ENCODE measurements at regions not wholly inside any gene's neighbourhood (a gene's known extent, or its start where the extent isn't known, plus 50 kb on each side); places are given as distances from the start of the nearest gene placed in this dataset.
"Not testable (repeated sequence)": the region's sequence is repeated elsewhere in the genome, so short reads cannot be mapped to it uniquely, and the experiment has no call there.

DNA sequence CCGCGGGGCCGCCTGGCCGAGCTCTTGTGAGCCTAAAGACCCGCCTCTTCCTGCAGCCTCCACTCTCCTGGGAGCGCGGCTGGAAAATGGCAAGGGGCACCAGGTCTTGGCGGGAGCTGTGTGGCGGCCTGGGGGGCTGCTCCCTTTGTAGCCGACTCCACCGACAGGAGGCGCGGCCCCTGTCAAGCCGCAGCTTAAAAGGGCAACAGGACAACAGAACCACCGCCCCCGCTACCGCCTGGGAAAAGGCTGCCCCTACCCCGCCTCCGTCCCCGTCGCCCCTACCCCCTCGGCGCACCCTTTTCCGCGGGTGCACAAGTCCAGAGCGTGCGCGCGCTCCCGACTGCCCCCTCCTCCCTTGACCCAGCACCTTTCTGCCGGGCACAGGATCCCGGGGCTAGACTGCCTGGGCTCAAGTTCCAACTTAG, 60.3 kb downstream of the GOLGA8K start:
- not testable (repeated sequence) for H3K4me1 Mint-ChIP-seq; H3K4me3 Mint-ChIP-seq; H3K27ac Mint-ChIP-seq; H3K9me3 ChIP-seq (ENCODE audit: control insufficient read depth, low read length); H3K27me3 ChIP-seq (ENCODE audit: control insufficient read depth, insufficient read depth, low read length, poor library complexity, severe bottlenecking); H3K9me3 Mint-ChIP-seq; H3K9ac ChIP-seq (ENCODE audit: extremely low read depth, low read length, poor library complexity, severe bottlenecking); H3K4me1 ChIP-seq (ENCODE audit: control insufficient read depth, insufficient read depth, low read length); H3K36me3 ChIP-seq (ENCODE audit: control insufficient read depth, insufficient read depth, low read length); H3K27ac ChIP-seq (ENCODE audit: low read depth, low read length); H3K27me3 Mint-ChIP-seq (ENCODE audit: insufficient read depth); H3K36me3 Mint-ChIP-seq (ENCODE audit: low read depth); H3K4me3 ChIP-seq (ENCODE audit: low read length)
- TF ChIP-seq, protein P1, sequence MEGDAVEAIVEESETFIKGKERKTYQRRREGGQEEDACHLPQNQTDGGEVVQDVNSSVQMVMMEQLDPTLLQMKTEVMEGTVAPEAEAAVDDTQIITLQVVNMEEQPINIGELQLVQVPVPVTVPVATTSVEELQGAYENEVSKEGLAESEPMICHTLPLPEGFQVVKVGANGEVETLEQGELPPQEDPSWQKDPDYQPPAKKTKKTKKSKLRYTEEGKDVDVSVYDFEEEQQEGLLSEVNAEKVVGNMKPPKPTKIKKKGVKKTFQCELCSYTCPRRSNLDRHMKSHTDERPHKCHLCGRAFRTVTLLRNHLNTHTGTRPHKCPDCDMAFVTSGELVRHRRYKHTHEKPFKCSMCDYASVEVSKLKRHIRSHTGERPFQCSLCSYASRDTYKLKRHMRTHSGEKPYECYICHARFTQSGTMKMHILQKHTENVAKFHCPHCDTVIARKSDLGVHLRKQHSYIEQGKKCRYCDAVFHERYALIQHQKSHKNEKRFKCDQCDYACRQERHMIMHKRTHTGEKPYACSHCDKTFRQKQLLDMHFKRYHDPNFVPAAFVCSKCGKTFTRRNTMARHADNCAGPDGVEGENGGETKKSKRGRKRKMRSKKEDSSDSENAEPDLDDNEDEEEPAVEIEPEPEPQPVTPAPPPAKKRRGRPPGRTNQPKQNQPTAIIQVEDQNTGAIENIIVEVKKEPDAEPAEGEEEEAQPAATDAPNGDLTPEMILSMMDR (conservative IDR thresholded peaks at IDR 0.05): peak; percentile 41
- 2% methylated on average over 10 of the region's 32 CpGs; no CpG with 5 or more reads in 1 of the 2 experiments for WGBS, 2 experiments (ENCODE audit: insufficient coverage in 1 of 2, insufficient read length in 1 of 2)
- DNase-seq: peak; percentile 69

DNA sequence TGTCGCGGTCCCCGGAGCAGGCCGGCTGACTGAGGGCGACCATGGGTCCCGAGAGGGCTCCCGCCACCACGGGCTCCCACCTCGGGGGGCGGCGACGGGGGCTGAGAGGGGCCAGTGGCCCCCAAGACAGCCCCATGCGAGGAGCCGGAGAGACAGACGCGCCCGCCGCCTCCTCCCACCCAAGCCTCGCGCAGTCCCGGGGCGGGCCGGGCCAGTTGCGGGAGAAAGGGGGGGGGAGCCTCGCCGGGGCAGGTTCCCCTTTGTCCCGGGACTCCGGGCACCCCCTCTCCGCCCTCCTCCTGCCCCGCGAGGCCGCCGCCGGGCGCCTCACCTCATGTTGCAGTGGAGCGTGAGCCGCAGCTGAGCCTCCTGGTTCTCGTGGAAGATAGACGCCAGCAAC, 60.8 kb downstream of the GOLGA8K start:
- H3K9me3 Mint-ChIP-seq; H3K36me3 Mint-ChIP-seq (ENCODE audit: low read depth); H3K27ac ChIP-seq (ENCODE audit: low read depth, low read length); H3K27ac Mint-ChIP-seq; H3K4me1 ChIP-seq (ENCODE audit: control insufficient read depth, insufficient read depth, low read length); H3K9me3 ChIP-seq (ENCODE audit: control insufficient read depth, low read length); H3K9ac ChIP-seq (ENCODE audit: extremely low read depth, low read length, poor library complexity, severe bottlenecking); H3K4me1 Mint-ChIP-seq; H3K36me3 ChIP-seq (ENCODE audit: control insufficient read depth, insufficient read depth, low read length); H3K4me3 Mint-ChIP-seq; H3K4me3 ChIP-seq (ENCODE audit: low read length); H3K27me3 ChIP-seq (ENCODE audit: control insufficient read depth, insufficient read depth, low read length, poor library complexity, severe bottlenecking); H3K27me3 Mint-ChIP-seq (ENCODE audit: insufficient read depth): not testable (repeated sequence)
- no CpG with 5 or more reads among the region's 39 CpGs for WGBS, 2 experiments (ENCODE audit: insufficient coverage in 1 of 2, insufficient read length in 1 of 2)
- DNase-seq: peak; percentile 7

DNA sequence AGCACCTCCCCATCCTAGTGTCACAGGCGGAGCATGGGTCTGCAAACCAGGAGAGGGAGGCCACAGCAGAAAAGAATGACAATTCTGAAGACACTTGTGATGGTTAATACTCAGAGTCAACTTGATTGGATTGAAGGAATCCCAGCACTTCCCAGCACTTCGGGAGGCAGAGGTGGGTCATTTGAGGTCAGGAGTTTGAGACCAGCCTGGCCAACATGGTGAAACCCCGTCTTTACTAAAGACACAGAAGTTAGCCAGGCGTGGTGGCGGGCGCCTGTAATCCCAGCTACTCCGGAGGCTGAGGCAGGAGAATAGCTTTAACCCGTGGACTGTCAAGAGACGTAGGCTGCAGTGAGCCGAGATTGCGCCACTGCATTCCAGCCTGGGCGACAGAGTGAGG, 61.6 kb downstream of the GOLGA8K start:
- not testable (repeated sequence) for H3K27ac Mint-ChIP-seq; H3K27ac ChIP-seq (ENCODE audit: low read depth, low read length); H3K9me3 ChIP-seq (ENCODE audit: control insufficient read depth, low read length); H3K9me3 Mint-ChIP-seq; H3K36me3 ChIP-seq (ENCODE audit: control insufficient read depth, insufficient read depth, low read length); H3K4me1 ChIP-seq (ENCODE audit: control insufficient read depth, insufficient read depth, low read length); H3K36me3 Mint-ChIP-seq (ENCODE audit: low read depth); H3K4me3 Mint-ChIP-seq; H3K27me3 Mint-ChIP-seq (ENCODE audit: insufficient read depth); H3K4me1 Mint-ChIP-seq; H3K27me3 ChIP-seq (ENCODE audit: control insufficient read depth, insufficient read depth, low read length, poor library complexity, severe bottlenecking); DNase-seq; H3K4me3 ChIP-seq (ENCODE audit: low read length); H3K9ac ChIP-seq (ENCODE audit: extremely low read depth, low read length, poor library complexity, severe bottlenecking)
- 63% methylated on average over 7 of the region's 12 CpGs; no CpG with 5 or more reads in 1 of the 2 experiments for WGBS, 2 experiments (ENCODE audit: insufficient coverage in 1 of 2, insufficient read length in 1 of 2)

DNA sequence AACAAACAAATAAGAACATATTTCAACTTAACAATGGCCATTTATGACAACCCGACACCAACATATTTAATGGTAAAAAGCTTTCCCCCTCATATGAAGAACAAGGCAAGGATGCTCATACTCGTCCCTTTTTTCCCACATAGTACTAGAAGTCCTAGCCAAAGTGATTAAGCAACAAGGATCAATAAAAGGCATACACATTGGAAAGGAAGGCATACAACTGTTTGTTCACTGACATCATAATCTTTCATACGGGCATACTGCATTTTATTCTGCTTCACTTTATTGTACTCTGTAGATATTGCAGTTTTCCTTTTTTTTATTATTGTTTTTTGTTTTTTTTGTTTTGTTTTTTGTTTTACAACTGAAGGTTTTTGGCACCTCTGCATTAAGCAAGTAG, 66.3 kb downstream of the GOLGA8K start:
- H3K9ac ChIP-seq (ENCODE audit: extremely low read depth, low read length, poor library complexity, severe bottlenecking); H3K4me3 ChIP-seq (ENCODE audit: low read length); DNase-seq; H3K4me1 ChIP-seq (ENCODE audit: control insufficient read depth, insufficient read depth, low read length); H3K27ac ChIP-seq (ENCODE audit: low read depth, low read length); H3K27me3 ChIP-seq (ENCODE audit: control insufficient read depth, insufficient read depth, low read length, poor library complexity, severe bottlenecking); H3K4me3 Mint-ChIP-seq; H3K36me3 Mint-ChIP-seq (ENCODE audit: low read depth); H3K36me3 ChIP-seq (ENCODE audit: control insufficient read depth, insufficient read depth, low read length); H3K27ac Mint-ChIP-seq; H3K27me3 Mint-ChIP-seq (ENCODE audit: insufficient read depth); H3K9me3 Mint-ChIP-seq; H3K4me1 Mint-ChIP-seq; H3K9me3 ChIP-seq (ENCODE audit: control insufficient read depth, low read length): not testable (repeated sequence)
- 88% methylated on average over 1 of the region's 3 CpGs; no CpG with 5 or more reads in 1 of the 2 experiments for WGBS, 2 experiments (ENCODE audit: insufficient coverage in 1 of 2, insufficient read length in 1 of 2)

DNA sequence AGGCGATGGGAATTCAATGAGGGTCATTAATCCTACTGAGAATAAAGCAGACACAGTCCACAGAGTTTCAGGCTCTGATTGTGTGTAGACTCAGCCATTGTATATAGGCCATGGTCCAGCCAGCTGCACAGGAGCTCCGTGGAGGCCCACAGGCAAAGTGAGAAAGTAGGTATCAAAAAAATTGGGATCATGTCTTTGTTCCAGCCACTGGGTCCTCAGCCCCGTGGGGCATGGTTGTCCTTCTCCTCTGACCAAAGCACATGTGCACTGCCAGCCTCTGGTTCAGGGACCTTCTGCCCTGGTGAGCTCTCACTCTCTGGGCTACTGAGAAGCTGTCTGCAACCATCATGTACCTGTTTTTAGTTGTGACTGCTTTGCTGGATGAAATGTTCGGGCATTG, 79.7 kb downstream of the GOLGA8K start:
- H3K27ac ChIP-seq (ENCODE audit: low read depth, low read length); H3K9me3 ChIP-seq (ENCODE audit: control insufficient read depth, low read length); H3K27ac Mint-ChIP-seq; H3K36me3 ChIP-seq (ENCODE audit: control insufficient read depth, insufficient read depth, low read length); H3K4me3 ChIP-seq (ENCODE audit: low read length); H3K9ac ChIP-seq (ENCODE audit: extremely low read depth, low read length, poor library complexity, severe bottlenecking); H3K27me3 ChIP-seq (ENCODE audit: control insufficient read depth, insufficient read depth, low read length, poor library complexity, severe bottlenecking); H3K9me3 Mint-ChIP-seq; H3K36me3 Mint-ChIP-seq (ENCODE audit: low read depth); H3K27me3 Mint-ChIP-seq (ENCODE audit: insufficient read depth); H3K4me1 ChIP-seq (ENCODE audit: control insufficient read depth, insufficient read depth, low read length); H3K4me3 Mint-ChIP-seq; H3K4me1 Mint-ChIP-seq: not testable (repeated sequence)
- WGBS, 2 experiments (ENCODE audit: insufficient coverage in 1 of 2, insufficient read length in 1 of 2): 90% methylated on average over 2 of the region's 4 CpGs; no CpG with 5 or more reads in 1 of the 2 experiments
- peak; percentile 2 for DNase-seq

DNA sequence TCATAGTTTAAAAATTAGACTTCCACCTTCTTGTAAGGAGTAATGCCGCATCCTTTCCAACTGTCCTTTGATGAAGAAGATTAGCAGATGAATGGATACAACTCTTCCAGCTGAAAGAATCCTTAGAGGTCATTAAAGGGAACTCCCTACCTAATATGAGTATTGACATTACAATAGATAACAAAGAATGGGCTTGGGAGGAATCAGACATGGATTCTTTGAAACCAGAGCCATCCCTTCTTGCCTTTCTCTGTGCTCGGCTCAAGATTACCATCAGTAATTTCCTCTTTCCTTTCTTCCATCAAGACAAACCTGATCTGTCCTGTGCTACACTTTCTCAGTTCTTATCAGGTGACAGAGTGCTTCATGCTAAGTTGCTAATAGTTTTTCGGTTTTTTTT, 83.8 kb downstream of the GOLGA8K start:
- not testable (repeated sequence) for H3K4me3 ChIP-seq (ENCODE audit: low read length); H3K9me3 ChIP-seq (ENCODE audit: control insufficient read depth, low read length); H3K27me3 ChIP-seq (ENCODE audit: control insufficient read depth, insufficient read depth, low read length, poor library complexity, severe bottlenecking); H3K27ac ChIP-seq (ENCODE audit: low read depth, low read length); H3K9me3 Mint-ChIP-seq; H3K9ac ChIP-seq (ENCODE audit: extremely low read depth, low read length, poor library complexity, severe bottlenecking); H3K4me1 ChIP-seq (ENCODE audit: control insufficient read depth, insufficient read depth, low read length); H3K4me1 Mint-ChIP-seq; H3K27ac Mint-ChIP-seq; H3K4me3 Mint-ChIP-seq; H3K36me3 Mint-ChIP-seq (ENCODE audit: low read depth); H3K36me3 ChIP-seq (ENCODE audit: control insufficient read depth, insufficient read depth, low read length); DNase-seq; H3K27me3 Mint-ChIP-seq (ENCODE audit: insufficient read depth)
- 5% methylated on average over 1 of the region's 3 CpGs; no CpG with 5 or more reads in 1 of the 2 experiments for WGBS, 2 experiments (ENCODE audit: insufficient coverage in 1 of 2, insufficient read length in 1 of 2)

DNA sequence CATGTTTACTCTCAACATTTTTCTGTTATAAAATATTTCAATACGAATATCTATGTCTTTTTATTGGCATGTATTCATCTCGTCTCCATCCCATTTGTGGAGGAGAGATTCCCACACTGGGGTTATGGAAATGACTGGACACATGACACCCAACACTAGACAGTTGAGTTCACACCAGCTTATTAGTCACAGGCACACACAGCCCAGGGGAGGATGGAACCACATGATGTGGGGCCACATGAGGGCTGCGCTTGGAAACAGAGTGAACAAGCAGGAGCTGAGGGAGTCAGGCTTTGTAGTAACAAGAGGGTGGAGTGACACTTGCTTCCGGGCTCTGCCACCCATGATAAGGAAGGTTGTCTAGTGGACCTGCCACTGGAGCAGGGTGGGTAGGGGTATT, 86.6 kb downstream of the GOLGA8K start:
- H3K27ac ChIP-seq (ENCODE audit: low read depth, low read length); H3K27me3 ChIP-seq (ENCODE audit: control insufficient read depth, insufficient read depth, low read length, poor library complexity, severe bottlenecking); H3K36me3 ChIP-seq (ENCODE audit: control insufficient read depth, insufficient read depth, low read length); H3K27ac Mint-ChIP-seq; H3K4me3 ChIP-seq (ENCODE audit: low read length); H3K36me3 Mint-ChIP-seq (ENCODE audit: low read depth); H3K4me1 ChIP-seq (ENCODE audit: control insufficient read depth, insufficient read depth, low read length); H3K4me1 Mint-ChIP-seq; H3K9ac ChIP-seq (ENCODE audit: extremely low read depth, low read length, poor library complexity, severe bottlenecking); DNase-seq; H3K9me3 Mint-ChIP-seq; H3K27me3 Mint-ChIP-seq (ENCODE audit: insufficient read depth); H3K4me3 Mint-ChIP-seq; H3K9me3 ChIP-seq (ENCODE audit: control insufficient read depth, low read length): not testable (repeated sequence)
- no CpG with 5 or more reads among the region's 4 CpGs for WGBS, 2 experiments (ENCODE audit: insufficient coverage in 1 of 2, insufficient read length in 1 of 2)

Data from endodermal cell (in vitro differentiated cells).